Epithelial cell of proximal tubule (primary cell): ENCODE measurements at regions not wholly inside any gene's neighbourhood (a gene's known extent, or its start where the extent isn't known, plus 50 kb on each side); places are given as distances from the start of the nearest gene placed in this dataset.
"Not testable (repeated sequence)": the region's sequence is repeated elsewhere in the genome, so short reads cannot be mapped to it uniquely, and the experiment has no call there.

Source experiments
- DNase-seq: peaks from one replicate; pipeline ENCODE4 v3.0.0-alpha.2; 2011; ENCODE audit warnings: low read depth
- H3K4me3 ChIP-seq: 2 replicates; pipeline ENCODE4 v1.5.1; 2011; ENCODE audit warnings: low read depth, mild to moderate bottlenecking, low read length
- CTCF ChIP-seq: conservative IDR thresholded peaks from 2 replicates; pipeline ENCODE4 v1.5.1; 2012; ENCODE audit warnings: low read depth, mild to moderate bottlenecking, low read length

GRCh38 chr14:40697231-40697630 is 909.4 kb upstream of the LRFN5 start:
- DNase-seq: no peak
- H3K4me3 ChIP-seq: no peak overlapping the region
- no peak for TF ChIP-seq CTCF

GRCh38 chr14:40694023-40694422 is 912.7 kb upstream of the LRFN5 start:
- no peak for DNase-seq
- no peak overlapping the region for H3K4me3 ChIP-seq
- no peak for TF ChIP-seq CTCF

- no peak for DNase-seq
- H3K4me3 ChIP-seq: no peak overlapping the region
- TF ChIP-seq CTCF: no peak
Measured at GRCh38 chr14:40691066-40691465, 915.6 kb upstream of the LRFN5 start.

GRCh38 chr14:40685764-40686163 is 920.9 kb upstream of the LRFN5 start:
- no peak for DNase-seq

GRCh38 chr14:40684328-40684727 is 922.3 kb upstream of the LRFN5 start:
- no peak for DNase-seq
- no peak for TF ChIP-seq CTCF
- H3K4me3 ChIP-seq: no peak overlapping the region

More at GRCh38 chr14:40685764-40686163, 920.9 kb upstream of the LRFN5 start:
- TF ChIP-seq CTCF: no peak
- no peak overlapping the region for H3K4me3 ChIP-seq

GRCh38 chr14:40682131-40682913 is 924.4 kb upstream of the LRFN5 start:
- no peak overlapping the region for H3K4me3 ChIP-seq
- DNase-seq: no peak
- TF ChIP-seq CTCF: no peak

GRCh38 chr14:40679256-40679655 is 927.4 kb upstream of the LRFN5 start:
- no peak overlapping the region for H3K4me3 ChIP-seq
- no peak for DNase-seq
- TF ChIP-seq CTCF: no peak

GRCh38 chr14:40677206-40677605 is 929.5 kb upstream of the LRFN5 start:
- not testable (repeated sequence) for DNase-seq, H3K4me3 ChIP-seq
